Endothelial cell of umbilical vein (primary cell): ENCODE measurements at regions not wholly inside any gene's neighbourhood (a gene's known extent, or its start where the extent isn't known, plus 50 kb on each side); places are given as distances from the start of the nearest gene placed in this dataset.

Experiments used
- BruUV-seq: library from RNA; stranded (reverse); fragments of 400-500 nt; replicated peaks from 2 replicates; lab custom pipeline; 2021; lab: Mats Ljungman, UMichigan
- CTCF ChIA-PET: fragments of 300-600, 350-600 bp; sonication (Branson Sonifier 250); formaldehyde crosslinking; loops from one replicate; lab custom pipeline; 2021; ENCODE audit warnings: antibody characterized with exemption, inconsistent platforms; lab: Charles Lee
- POLR2A ChIA-PET: fragments of 300-600, 350-600 bp; sonication (Branson Sonifier 250); formaldehyde crosslinking; loops from one replicate; lab custom pipeline; 2021; ENCODE audit warnings: antibody characterized with exemption, inconsistent platforms; lab: Charles Lee
- DNase-seq: peaks from one replicate; pipeline ENCODE4 v3.0.0-alpha.2; 2011; ENCODE audit warnings: low read depth, low spot score
- FAIRE-seq: peaks from 2 replicates; lab custom pipeline; 2011; peaks lifted over from hg19 to GRCh38; lab: Jason Lieb, UNC
- H2AFZ ChIP-seq: 2 replicates; pipeline ENCODE4 v1.6.0; 2012; ENCODE audit warnings: low read depth, low read length, control low read depth, inconsistent platforms
- H3K27ac ChIP-seq: 2 replicates; pipeline ENCODE4 v1.5.1; 2011; ENCODE audit warnings: low read depth, mild to moderate bottlenecking, control low read depth, low read length, moderate library complexity; ENCODE audit not compliant: insufficient read depth
- H3K27me3 ChIP-seq, 2 experiments: 2 replicates each; pipeline versions ENCODE4 v1.6.0 to v1.6.1; 2011; ENCODE audit warnings: low read length in 2 of 2, mixed read lengths in 1 of 2; ENCODE audit not compliant: control insufficient read depth in 2 of 2, insufficient read depth in 2 of 2
- H3K36me3 ChIP-seq, 2 experiments: 2 replicates in 1 of 2; 3 replicates in 1 of 2; pipeline ENCODE4 v1.5.1; 2011; ENCODE audit warnings: low read length in 2 of 2, mild to moderate bottlenecking in 1 of 2, moderate library complexity in 1 of 2; ENCODE audit not compliant: control insufficient read depth in 2 of 2, insufficient read depth in 2 of 2; ENCODE audit errors: extremely low read depth in 1 of 2
- H3K4me1 ChIP-seq: 3 replicates; pipeline ENCODE4 v1.5.1; 2011; ENCODE audit warnings: mild to moderate bottlenecking, low read length; ENCODE audit not compliant: control insufficient read depth, insufficient read depth; ENCODE audit errors: extremely low read depth
- H3K4me2 ChIP-seq: 2 replicates; pipeline ENCODE4 v1.6.1; 2011; ENCODE audit warnings: low read length, control low read depth, mixed read lengths; ENCODE audit not compliant: insufficient read depth
- H3K4me3 ChIP-seq, 3 experiments: fragments of 200-600 bp in 1 of 3; sonication (generic), shearing (Covaris generic) in 1 of 3; replicated peaks in 1 of 3; 2 replicates each; pipeline ENCODE4 v1.5.1; 2011 to 2016; ENCODE audit warnings: control low read depth in 3 of 3, low read length in 3 of 3, mild to moderate bottlenecking in 2 of 3, inconsistent platforms in 1 of 3, low read depth in 1 of 3, moderate library complexity in 1 of 3; ENCODE audit not compliant: insufficient read depth in 1 of 3
- H3K79me2 ChIP-seq: 2 replicates; pipeline ENCODE4 v1.6.0; 2012; ENCODE audit warnings: low read length, inconsistent platforms; ENCODE audit not compliant: control insufficient read depth, insufficient read depth
- H3K9ac ChIP-seq: replicated peaks from 2 replicates; pipeline ENCODE3; 2011; ENCODE audit warnings: low read length, control low read depth; ENCODE audit not compliant: insufficient read depth; ENCODE audit errors: extremely low read depth
- H3K9me1 ChIP-seq: replicated peaks from 3 replicates; pipeline ENCODE4 v1.6.0; 2011; ENCODE audit warnings: mild to moderate bottlenecking, low read length; ENCODE audit not compliant: control insufficient read depth, insufficient read depth; ENCODE audit errors: extremely low read depth
- H3K9me3 ChIP-seq: replicated peaks from 2 replicates; pipeline ENCODE4 v1.5.1; 2012; ENCODE audit warnings: low read length, inconsistent platforms; ENCODE audit not compliant: control insufficient read depth, insufficient read depth
- H4K20me1 ChIP-seq: replicated peaks from 2 replicates; pipeline ENCODE3; 2011; ENCODE audit warnings: mild to moderate bottlenecking, low read length; ENCODE audit not compliant: control insufficient read depth, insufficient read depth; ENCODE audit errors: extremely low read depth
- EZH2 ChIP-seq: IDR thresholded peaks from 2 replicates; pipeline ENCODE4 v1.6.1; 2012; ENCODE audit warnings: borderline replicate concordance, low read depth, mild to moderate bottlenecking, moderate library complexity, low read length, inconsistent platforms; ENCODE audit not compliant: severe bottlenecking
- FOS ChIP-seq: IDR thresholded peaks from 2 replicates; pipeline ENCODE4 v1.6.1; 2011; ENCODE audit warnings: mild to moderate bottlenecking, low read length, moderate library complexity, borderline replicate concordance; ENCODE audit not compliant: insufficient read depth
- GATA2 ChIP-seq: IDR thresholded peaks from 2 replicates; pipeline ENCODE4 v1.7.0; 2011; ENCODE audit warnings: low read depth, mild to moderate bottlenecking, moderate library complexity, mixed read lengths, low read length; ENCODE audit not compliant: insufficient read length, insufficient read depth
- JUN ChIP-seq: IDR thresholded peaks from 2 replicates; pipeline ENCODE4 v1.6.1; 2011; ENCODE audit warnings: borderline replicate concordance, low read depth; ENCODE audit not compliant: insufficient read length, insufficient read depth
- MYC ChIP-seq: IDR thresholded peaks from one replicate; pipeline ENCODE4 v1.6.1; 2011; ENCODE audit warnings: mild to moderate bottlenecking, low read depth, low read length
- POLR2A ChIP-seq: IDR thresholded peaks from 2 replicates; pipeline ENCODE4 v1.6.1; 2012; ENCODE audit warnings: low read depth, mild to moderate bottlenecking, control low read depth, low read length
- POLR2AphosphoS5 ChIP-seq: IDR thresholded peaks from 2 replicates; pipeline ENCODE4 v1.6.1; 2012; ENCODE audit warnings: low read depth, mild to moderate bottlenecking, control low read depth, low read length, moderate library complexity; ENCODE audit not compliant: insufficient read depth
- dilution Hi-C: fragments of 300-500 bp; cut with MboI; formaldehyde crosslinking; loops from one replicate; pipeline ENCODE4 v1.15.0; 2019; ENCODE audit warnings: low sequenced_read_pairs; ENCODE audit not compliant: extremely low pct_ligation_motif_present
- intact Hi-C: fragments of 100-400 bp; cut with micrococcal nuclease; formaldehyde crosslinking; loops from one replicate; pipeline ENCODE4 v1.10.0; 2022
- TF ChIP-seq, protein P1 (sequence below), 2 donors: IDR thresholded peaks; 1 replicate in 1 of 2; 2 replicates in 1 of 2; pipeline ENCODE4 v1.5.1; 2011; ENCODE audit warnings: low read length in 2 of 2, mild to moderate bottlenecking in 2 of 2, moderate library complexity in 2 of 2, control low read depth in 1 of 2, inconsistent platforms in 1 of 2, low read depth in 1 of 2; ENCODE audit not compliant: insufficient read depth in 1 of 2; ENCODE audit errors: extremely low read depth in 1 of 2
- TF ChIP-seq, protein P2 (sequence below): IDR thresholded peaks from 2 replicates; pipeline ENCODE4 v1.6.1; 2011; ENCODE audit not compliant: insufficient read depth, insufficient read length

DNA sequence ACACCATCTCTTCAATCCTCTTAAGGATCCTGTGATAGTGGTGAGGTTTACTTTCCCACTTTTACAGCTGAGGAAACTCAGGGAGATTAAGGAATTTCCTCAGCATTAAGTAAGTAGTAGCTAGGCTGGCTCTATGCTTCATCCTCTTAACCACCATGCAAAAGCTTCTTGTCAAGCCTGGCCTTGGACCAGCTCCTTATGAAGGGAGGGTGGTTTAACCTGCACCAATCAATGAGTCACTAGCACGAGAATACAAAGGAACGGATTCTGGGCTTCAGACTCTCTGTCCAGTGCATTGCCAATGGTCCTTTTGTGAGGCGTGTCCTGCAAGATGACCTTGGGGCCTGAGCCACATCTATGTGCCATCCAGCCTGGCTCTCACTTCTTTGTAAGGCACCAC, 202.0 kb upstream of the CFAP20DC start:
- no peak overlapping the region for H3K9ac ChIP-seq
- TF ChIP-seq, protein P1, sequence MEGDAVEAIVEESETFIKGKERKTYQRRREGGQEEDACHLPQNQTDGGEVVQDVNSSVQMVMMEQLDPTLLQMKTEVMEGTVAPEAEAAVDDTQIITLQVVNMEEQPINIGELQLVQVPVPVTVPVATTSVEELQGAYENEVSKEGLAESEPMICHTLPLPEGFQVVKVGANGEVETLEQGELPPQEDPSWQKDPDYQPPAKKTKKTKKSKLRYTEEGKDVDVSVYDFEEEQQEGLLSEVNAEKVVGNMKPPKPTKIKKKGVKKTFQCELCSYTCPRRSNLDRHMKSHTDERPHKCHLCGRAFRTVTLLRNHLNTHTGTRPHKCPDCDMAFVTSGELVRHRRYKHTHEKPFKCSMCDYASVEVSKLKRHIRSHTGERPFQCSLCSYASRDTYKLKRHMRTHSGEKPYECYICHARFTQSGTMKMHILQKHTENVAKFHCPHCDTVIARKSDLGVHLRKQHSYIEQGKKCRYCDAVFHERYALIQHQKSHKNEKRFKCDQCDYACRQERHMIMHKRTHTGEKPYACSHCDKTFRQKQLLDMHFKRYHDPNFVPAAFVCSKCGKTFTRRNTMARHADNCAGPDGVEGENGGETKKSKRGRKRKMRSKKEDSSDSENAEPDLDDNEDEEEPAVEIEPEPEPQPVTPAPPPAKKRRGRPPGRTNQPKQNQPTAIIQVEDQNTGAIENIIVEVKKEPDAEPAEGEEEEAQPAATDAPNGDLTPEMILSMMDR (IDR thresholded peaks at IDR 0.05; ENCODE audit: extremely low read depth in 1 of 2, insufficient read depth in 1 of 2, low read depth in 1 of 2, low read length in 2 of 2): no peak
- TF ChIP-seq, protein P2, sequence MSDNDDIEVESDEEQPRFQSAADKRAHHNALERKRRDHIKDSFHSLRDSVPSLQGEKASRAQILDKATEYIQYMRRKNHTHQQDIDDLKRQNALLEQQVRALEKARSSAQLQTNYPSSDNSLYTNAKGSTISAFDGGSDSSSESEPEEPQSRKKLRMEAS: no peak
- TF ChIP-seq FOS: no peak
- no peak for TF ChIP-seq JUN
- no peak for TF ChIP-seq EZH2
- TF ChIP-seq POLR2AphosphoS5: no peak
- no peak for TF ChIP-seq MYC
- no peak for TF ChIP-seq POLR2A
- TF ChIP-seq GATA2: no peak
- BruUV-seq: no TSS peak
- H3K36me3 ChIP-seq: no peaks in the 10 kb centered on the region
- H3K9me1 ChIP-seq: no peaks in the 10 kb centered on the region
- no peaks in the 10 kb centered on the region for H4K20me1 ChIP-seq
- intact Hi-C loops: no loop called here
- H3K4me1 ChIP-seq: peaks cover 3% of the 10 kb centered on the region
- no peaks in the 10 kb centered on the region for H3K9me3 ChIP-seq
- H3K27ac ChIP-seq: no peak overlapping the region
- ChIA-PET CTCF (no interaction called here), POLR2A (no interaction called here)
- FAIRE-seq (peak; percentile 12), DNase-seq (no peak)
- H3K4me3 ChIP-seq: no peak overlapping the region
- dilution Hi-C loops: no loop called here
- no peak overlapping the region for H2AFZ ChIP-seq
- no peaks in the 10 kb centered on the region for H3K79me2 ChIP-seq
- no peak overlapping the region for H3K4me2 ChIP-seq
- H3K27me3 ChIP-seq: no peaks in the 10 kb centered on the region
